IPS-NIHi7 (cell line): ENCODE measurements at regions not wholly inside any gene's neighbourhood (a gene's known extent, or its start where the extent isn't known, plus 50 kb on each side); places are given as distances from the start of the nearest gene placed in this dataset.

Experiments used
- DNase-seq: peaks from one replicate; pipeline ENCODE4 v3.0.0; 2012; ENCODE audit warnings: mixed read lengths; ENCODE audit errors: extremely low spot score

DNA sequence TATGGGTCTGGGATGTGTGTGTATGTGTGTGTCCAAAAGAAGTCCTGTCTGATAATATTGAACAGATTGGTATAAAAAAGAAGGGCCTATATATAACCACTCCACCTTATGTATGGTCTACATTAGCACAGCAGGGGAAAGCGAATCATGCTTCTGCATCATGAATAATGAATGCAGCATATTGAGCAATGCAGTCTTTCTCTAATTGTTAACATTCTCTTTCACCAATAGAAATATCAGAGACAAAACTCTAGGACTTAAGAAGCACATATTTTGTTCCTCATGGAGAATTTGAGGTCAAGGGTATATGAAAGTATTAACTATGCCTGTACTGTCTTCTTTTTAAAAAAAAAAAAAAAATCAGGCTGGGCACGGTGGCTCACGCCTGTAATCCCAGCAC is 264.3 kb upstream of the NOCT start:
- no peak for DNase-seq

DNA sequence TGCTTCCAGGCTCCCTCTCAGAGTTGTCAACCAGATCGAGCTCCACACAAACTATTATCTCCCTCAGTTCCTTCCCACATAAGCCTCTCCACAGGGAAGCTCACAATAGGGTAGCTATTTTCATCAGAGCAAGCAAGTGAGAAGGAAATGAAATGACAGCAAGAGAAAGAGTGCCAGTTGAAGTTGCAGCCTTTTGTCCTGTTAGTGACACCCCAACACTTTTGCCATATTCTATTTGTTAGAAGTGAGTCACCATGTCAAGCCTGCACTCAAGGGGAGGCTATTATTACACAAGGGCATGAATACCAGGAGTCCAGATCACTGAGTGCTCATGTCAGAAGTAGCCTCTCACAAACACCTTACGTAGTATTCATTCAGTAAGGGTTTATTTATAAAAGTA is 266.3 kb upstream of the NOCT start:
- DNase-seq: no peak

DNA sequence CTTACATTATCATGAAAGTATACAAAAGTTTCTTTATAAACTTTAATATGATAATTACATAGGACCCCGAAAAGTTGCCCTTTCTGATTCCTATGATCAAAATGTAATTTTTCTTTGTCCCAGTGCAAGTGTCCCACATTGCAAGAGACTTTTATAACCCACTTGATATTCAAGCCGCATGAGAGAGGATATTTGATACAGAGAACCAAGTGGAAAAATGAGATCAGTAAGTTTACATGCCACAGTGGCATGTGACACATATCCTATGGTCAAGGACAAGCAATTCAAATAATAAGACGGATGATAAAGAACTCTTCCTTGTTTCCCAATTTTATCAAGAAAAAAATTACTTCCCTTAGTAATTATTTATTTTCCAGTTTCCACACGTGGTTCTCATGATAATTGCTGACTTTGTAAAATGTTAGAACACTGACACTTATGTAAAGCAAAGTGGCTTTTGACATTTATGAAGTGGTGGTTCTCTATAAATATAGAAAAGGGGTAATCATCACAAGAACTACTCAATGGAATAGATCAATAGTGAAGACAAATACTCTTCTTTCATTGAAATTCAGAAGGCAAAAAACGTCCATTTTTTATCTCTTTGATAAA is 273.7 kb upstream of the NOCT start:
- no peak for DNase-seq

DNA sequence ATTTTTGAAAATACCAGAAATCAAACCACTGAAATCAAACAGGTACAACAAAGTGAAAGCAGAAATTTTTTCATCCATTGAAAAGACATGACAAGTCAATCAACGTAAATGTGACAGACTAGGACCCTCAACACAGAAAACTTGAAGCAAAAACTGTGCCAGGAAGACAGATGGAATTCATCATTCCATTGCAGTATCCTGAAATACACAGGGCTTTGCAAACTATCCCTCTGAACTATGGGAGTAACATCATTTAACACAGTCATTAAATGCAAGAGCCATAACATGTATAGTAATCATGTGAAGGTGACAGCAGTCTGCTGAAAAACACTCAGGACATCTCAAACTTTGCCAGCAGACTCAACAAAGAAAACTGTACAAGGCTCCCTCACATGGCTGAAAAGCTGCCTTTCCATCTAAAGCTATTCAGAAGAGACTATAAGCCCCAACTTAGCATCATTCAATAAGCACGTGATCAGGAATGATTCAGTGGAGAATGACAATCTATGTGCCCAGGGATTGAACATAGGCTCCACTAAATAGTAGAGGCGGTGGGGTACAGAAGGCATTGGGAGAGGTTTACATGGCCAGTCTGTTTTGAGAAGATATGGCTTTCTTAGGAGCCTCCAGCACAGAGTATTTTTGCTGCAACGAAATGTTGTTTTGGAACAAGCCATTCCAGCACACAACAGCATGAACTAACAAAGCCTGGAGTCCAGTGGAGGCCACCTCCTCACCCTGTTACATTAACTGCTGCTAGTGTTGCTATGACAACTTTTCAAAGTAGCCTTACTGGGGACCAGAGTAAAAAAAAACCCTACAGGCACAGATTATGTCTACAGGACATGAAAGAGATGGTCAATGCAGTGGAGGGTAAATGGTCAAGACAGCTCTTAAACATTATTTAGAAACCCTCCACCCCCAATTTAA is 274.5 kb upstream of the NOCT start:
- no peak for DNase-seq

DNA sequence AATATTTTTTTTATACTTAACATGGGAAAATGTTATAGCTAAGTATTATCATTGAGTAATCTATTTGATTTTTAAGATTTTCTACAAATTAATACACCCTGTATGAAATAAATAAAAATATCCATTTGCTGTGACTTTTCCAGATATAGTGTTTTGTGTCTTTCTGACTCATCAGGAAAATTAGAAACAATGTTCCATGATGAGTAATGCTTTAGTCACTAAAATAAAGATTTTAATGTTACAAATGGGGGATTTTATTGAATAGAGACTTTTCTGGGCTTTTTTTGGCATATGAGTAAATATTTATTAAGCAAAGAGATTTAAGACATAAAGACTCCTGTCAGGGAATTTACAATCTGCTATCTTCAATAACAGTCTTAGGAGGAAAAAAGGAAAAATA is 279.2 kb upstream of the NOCT start:
- no peak for DNase-seq

DNA sequence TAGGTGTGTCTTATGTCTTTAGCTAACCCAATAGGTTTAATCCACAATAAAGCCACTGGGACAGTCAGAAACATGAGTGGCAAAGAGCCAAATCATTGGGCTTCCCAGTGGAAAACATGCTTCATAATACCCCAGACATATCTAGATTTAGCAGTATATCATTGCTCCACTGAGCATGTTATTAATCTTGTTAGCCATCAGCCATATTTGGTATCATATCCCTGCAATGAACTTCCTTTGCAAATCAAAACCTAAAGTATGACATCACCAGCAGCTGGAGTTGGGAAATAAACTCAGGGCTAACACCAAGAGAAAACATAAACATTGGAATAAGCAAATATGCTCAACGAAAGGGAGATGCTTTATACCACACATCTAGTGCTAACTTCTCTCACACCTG is 280.8 kb upstream of the NOCT start:
- no peak for DNase-seq

DNA sequence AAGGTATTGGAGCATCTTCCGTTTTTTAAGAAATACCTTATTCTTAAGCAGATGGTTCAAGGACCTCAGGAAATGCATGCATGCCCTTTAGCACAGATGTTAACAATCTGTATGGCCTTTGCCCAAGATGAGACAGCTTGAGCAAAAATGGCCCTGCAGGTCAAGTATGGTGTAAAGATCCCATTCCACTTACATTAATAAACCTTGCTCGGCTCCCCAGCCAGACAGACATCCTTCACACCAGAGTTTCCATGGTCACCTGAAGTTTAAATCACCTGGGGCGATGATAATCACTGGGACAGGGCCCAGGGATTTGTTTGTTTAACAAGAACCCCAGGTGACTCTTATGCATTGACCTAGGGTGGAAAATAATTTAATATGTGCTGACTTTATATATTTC is 287.0 kb upstream of the NOCT start:
- no peak for DNase-seq

DNA sequence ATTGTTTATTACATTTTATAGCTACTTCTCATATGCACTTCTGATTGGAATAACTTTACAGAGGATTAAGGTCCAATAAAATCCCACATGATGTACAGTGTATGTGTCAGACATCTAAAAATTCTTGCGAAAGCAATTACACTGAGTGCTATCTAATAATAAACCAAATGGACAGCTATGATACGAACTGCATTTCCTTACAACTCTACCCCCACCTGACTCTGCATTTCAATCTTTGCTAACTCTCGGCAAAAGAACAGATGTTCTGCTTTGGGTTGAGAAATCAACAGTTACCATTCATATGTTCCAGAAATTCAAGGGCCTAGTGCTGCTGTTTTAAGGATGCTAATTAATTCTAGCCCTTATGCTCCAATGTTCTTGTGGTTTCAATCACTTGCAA is 287.9 kb upstream of the NOCT start:
- no peak for DNase-seq

DNA sequence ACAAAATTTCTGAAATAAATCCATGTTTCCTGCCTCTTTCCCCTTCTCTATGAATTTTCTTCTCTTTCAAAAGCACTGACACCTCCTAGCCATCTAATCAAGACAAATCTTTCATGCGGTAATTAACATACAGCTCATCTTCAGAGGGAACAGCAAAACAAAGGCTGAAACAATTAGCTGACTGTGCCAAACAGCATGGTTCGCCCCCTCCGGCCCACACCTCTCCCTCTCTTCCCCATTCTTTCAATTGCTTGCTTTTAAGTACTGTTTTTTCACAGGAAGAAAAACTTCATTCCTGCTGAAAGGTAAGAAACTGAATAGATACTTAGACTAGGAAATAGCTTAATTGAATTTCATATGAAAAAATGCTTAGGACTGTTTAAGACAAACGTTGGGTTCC is 291.1 kb upstream of the NOCT start:
- DNase-seq: peak; percentile 20

DNA sequence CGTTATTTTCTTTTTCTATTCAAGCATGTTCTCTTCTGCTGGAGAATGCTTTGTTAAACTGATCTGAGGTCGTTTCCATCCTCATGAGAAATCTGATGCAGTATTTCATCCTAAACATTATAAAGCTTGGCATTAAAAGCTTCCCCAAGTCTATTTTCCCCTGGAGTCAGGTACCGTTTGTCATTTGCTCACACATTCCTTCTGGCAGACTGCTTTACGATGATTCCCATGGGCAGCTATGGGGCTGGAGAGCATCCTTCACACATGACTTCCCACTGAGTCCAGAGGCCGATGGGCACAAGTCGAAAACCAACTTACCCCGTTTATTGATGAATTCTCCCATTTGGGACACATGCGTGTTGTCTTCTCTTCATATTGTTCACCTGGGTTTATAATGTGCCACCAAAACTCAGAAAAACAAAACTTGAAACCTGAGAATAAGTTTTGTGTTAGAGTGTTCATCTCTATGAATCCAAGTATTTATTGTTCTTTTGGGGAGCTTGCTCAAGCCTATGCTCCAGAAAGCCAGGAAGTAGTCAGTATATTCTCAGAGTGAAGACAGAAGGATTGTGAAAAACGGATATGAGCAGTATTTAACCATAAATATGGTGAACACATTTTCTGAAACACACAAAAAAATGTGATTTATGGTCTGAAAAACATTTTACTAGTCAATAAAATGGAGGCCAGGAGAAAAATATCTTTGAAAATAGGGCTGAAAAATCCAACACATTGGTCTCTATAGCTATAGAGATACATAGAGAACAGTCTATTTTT is 298.8 kb upstream of the NOCT start:
- no peak for DNase-seq

DNA sequence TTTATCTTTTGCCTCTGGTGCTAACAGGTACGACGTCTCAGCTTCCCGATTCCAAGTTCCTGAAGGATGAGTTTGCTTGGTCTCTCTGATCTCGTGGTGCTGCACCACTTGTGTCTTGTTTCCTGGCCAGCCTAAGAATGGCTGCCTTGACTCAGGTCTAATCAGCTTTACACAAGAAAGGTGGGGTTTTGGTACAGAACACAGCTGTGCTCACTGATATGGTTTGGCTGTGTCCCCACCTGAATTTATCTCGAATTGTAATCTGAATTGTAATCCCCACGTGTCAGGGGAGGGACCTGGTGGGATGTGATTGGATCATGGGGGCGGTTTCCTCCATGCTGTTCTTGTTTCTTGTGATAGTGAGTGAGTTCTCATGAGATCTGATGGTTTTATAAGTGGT is 305.3 kb upstream of the NOCT start:
- no peak for DNase-seq

DNA sequence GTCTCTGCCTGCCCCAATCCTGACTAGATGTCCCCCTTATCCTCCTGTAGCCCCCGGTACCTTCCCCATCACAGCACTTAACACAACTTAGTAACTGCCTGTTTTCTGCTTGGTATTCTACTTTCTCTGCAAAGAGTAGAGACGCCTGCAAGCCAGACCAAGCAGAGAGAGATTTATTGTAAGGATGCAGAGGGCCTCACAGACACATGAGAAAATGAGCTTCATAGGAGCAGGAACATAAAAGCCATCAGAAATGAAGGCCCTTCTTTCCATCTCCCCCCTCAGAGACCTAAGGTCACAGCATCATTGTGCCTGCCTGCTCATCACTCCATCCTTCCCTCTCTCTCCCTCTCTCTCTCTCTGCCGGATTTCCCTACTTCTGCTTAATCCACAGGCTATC is 305.7 kb upstream of the NOCT start:
- DNase-seq: no peak

DNA sequence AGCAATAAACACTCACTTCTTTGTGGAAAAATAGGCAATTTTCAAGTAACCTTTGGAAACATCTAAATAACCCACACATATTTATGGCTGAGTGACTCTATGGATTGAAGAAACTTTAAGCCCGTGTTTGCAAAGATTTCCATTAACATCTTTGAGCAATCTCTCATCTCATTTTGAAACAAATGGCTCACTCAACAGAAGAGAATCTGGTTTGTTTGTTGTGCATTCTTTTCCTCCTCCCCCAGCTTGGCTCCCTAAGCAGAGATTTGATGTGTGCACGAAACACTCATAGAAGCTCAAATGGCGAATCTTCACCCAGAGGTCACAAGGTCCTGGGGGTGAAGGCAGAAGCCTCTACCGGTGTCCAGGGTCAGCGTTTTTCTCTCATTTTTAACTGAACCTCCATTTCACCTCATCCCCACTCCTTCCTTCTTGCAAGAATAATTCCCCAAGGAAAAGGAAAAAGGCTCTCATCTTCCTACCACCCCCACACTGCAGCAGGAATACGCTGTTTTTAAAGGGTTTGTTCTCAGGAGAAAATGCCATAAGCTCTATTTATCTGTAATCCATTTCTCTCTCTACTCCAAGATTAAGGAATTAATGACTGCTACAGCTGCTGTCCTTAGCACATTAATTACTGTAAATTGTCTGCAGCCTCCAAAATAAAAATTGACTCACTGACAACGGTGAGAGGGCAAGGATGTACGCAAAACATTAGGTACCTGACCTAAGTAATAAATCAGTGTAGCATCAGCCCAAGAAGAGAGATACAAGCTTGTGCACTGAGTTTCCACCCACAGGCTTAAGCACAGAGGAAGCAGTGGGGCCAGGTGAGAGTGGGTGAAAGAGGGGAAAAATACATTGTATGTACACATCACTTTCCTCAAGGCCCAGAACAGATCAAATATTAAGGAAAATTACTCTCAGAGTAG is 307.6 kb upstream of the NOCT start:
- DNase-seq: no peak

DNA sequence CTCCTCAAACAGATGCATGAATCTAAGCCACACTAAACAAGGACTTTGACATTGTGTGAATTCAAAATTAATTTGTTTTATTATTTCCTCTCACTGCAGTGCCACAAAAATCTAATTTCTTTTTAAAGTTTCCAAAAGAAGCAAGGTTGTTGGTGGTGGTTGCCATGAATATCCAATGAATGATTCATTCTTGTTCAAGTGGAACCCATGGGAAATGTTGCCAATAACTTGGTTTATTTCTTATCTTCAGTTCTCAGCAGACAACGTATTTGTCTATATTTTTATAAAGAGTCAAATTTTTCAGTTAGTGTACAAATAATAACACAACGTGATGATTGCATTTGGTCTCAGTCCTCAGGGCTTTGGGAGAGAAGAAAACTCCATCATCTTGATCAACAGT is 309.4 kb upstream of the NOCT start:
- DNase-seq: no peak

DNA sequence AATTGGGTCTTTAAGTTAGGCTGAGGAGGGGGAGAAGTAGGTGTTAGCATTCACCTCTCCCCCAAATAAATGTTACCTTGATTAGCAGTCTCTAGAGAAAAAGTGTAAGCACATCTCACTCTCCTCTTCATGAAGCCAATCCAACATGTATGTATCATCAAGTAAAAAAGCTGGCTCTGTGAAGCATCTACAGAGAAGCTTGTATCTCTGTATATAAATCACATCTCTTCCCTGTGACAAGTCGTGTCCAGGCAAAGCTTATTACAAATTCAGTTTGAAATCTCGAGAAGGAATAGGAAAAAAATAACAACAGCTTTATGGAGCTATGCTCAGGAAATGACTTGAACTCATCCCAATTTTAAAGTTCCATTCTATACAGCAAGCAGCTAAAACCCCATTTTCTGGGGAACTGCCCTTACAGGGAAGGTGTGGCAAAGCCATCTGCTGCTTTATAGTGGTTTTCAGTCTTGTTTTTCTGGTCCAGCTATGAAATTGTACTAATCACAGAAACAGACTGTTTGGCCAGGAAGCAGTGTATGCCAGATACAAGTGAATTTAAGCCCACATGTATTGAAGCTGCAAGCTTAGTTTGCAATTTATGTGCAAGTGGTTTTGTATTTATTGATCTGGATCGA is 313.3 kb upstream of the NOCT start:
- DNase-seq: no peak

DNA sequence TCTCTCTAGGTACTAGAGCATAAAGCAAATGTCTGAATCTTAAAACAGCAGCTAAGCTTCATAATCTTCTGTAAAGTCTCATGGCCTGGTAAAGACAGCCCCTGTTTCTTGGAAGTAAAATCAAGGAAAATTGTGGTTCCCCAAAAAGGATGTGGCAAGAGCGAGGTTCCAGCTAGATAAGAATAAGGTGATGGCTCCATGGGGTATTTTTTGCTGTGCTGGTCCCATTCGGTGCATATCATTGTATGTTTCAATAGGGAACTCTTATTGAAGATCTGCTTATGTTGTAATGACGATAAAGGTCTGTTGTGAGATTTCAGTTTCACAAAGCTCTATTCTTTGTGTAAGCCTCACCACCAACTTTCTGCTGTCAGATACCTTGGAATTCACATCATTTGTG is 316.9 kb upstream of the NOCT start:
- DNase-seq: no peak

DNA sequence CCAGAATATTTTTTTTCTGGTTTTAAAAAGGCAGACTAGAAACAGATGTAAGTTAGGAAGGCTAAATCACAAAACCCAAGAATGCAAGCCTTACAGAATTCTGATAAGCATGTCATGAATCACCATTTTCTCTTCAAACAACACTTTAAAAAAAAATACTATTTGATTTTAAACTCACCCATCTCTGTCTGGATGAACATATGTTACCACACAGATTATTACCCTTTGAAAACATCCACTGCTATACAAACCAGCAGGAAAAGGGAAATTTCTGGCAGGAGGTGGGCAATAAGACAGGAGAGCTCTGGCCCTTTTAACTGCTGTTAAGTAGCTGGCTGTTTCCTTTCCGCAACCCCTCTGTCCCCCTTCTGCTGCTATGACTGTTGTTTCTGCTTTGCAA is 317.7 kb upstream of the NOCT start:
- DNase-seq: no peak

DNA sequence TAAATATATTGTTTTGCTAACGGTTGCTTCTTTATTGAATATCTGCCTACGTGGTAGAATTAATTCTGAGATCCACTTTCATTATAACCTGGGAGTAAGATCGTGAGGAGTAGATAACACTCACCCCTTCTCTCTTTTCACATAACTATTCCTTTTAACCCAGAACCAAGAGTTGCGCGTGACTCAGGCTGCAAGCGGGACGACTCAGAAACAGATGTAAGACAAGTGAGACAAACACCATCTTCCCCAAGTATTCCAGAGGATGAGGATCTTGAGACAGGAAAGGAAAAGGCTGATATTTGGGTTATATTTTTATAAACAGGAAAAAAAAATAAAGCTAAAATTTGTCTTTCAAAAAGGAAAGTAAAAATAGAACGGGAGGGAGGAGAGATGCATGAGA is 318.8 kb upstream of the NOCT start:
- no peak for DNase-seq

DNA sequence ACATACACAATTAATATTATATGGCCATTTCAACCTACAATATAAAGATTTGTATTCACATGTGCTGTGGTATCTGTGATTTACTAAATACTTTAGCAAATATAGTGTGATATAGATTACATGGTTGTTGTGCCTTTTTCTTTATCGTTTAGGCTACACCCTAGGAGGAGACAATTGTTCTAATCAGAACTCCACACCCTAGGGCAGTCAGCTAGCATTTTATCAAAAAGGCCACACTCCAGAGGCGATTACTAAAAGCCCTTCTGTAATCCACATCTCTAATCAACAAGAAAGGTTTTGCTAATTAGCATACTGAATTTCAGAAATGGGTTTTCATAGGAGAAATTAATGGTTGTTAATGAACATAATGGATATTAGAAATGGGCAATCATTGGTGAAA is 319.5 kb upstream of the NOCT start:
- DNase-seq: no peak

DNA sequence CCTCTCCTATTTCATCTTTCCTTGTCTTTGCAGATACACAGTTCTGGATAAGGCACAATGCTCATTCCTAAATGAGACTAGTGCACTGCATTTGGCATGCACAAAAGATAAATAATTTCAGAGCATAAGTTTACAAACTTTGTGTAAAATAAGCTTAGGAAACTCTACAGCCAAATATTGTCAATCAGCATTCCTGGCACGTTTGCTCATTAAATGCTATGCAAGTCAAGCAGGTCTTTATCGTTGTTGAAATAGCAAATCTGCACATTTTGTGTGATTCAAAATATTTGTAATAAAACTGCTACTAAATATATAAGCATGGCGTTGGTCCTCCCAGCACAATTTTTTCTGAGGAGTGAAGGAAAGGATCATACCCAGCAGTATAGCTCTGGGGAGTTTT is 322.1 kb upstream of the NOCT start:
- DNase-seq: no peak

DNA sequence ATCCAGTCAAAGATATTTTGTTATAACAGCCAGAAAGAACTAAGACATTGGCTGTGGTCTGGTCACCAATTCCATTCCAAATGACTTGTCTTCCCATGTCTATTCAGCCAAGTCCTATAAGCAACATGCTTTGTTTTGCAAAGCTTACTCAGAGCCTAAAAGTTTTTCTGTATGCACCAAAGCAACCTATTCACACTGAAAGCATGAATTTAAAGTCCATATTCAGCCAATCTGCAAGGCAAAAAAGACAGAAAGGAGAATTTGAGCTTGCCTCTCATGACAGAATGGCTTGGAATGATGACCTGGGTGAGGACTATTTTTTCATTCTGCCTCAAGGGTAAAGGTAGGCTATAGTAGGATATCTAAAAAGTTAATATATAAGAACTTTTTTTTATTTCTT is 323.2 kb upstream of the NOCT start:
- no peak for DNase-seq
